B cell (primary cell): ENCODE measurements at regions not wholly inside any gene's neighbourhood (a gene's known extent, or its start where the extent isn't known, plus 50 kb on each side); places are given as distances from the start of the nearest gene placed in this dataset.

Experiments used
- ATAC-seq: fragments of 200-7000 bp; cut with Tn5 transposase; one replicate; pipeline ENCODE4 v1.10.0; 2021; ENCODE audit warnings: low read depth, mild to moderate bottlenecking, moderate number of reproducible peaks, moderate library complexity
- CTCF ChIA-PET: fragments of 350-600 bp; sonication (Branson Sonifier 250); formaldehyde crosslinking; loops from one replicate; lab custom pipeline; 2021; ENCODE audit warnings: antibody characterized with exemption, inconsistent platforms; lab: Charles Lee
- POLR2A ChIA-PET: fragments of 350-600 bp; sonication (Branson Sonifier 250); formaldehyde crosslinking; loops from one replicate; lab custom pipeline; 2021; ENCODE audit warnings: antibody characterized with exemption; lab: Charles Lee
- DNase-seq: peaks from one replicate; pipeline ENCODE4 v3.0.0; 2013
- H2AFZ ChIP-seq: 2 replicates; pipeline ENCODE4 v1.6.1; 2012; ENCODE audit warnings: mild to moderate bottlenecking, low read depth, low read length; ENCODE audit not compliant: insufficient read depth, poor library complexity, severe bottlenecking
- H3K27ac ChIP-seq, 2 donors: 1 replicate in 1 of 2; 2 replicates in 1 of 2; pipeline ENCODE4 v1.5.1; 2012 to 2013; ENCODE audit warnings: low read length in 2 of 2, mild to moderate bottlenecking in 2 of 2, moderate library complexity in 1 of 2
- H3K27me3 ChIP-seq, 4 experiments: fragments of 200-600 bp in 1 of 4; sonication (generic) in 1 of 4; replicated peaks in 1 of 4; 1 replicate in 2 of 4; 2 replicates in 2 of 4; pipeline versions ENCODE4 v1.6.1 to v1.7.0; 2013 to 2016; ENCODE audit warnings: low read length in 3 of 4, mild to moderate bottlenecking in 2 of 4, mixed read lengths in 1 of 4, moderate library complexity in 1 of 4; ENCODE audit not compliant: insufficient read depth in 4 of 4, control insufficient read depth in 3 of 4; ENCODE audit errors: control extremely low read depth in 1 of 4
- H3K36me3 ChIP-seq, 2 experiments: replicated peaks in 1 of 2; 1 replicate in 1 of 2; 2 replicates in 1 of 2; pipeline versions ENCODE4 v1.6.1 to v1.7.1; 2013; ENCODE audit warnings: low read length in 1 of 2; ENCODE audit not compliant: insufficient read depth in 2 of 2, control insufficient read depth in 1 of 2; ENCODE audit errors: control extremely low read depth in 1 of 2, extremely low read depth in 1 of 2
- H3K4me1 ChIP-seq, 2 donors: fragments of 200-600 bp in 1 of 2; sonication (generic) in 1 of 2; 1 replicate in 1 of 2; 2 replicates in 1 of 2; pipeline versions ENCODE4 v1.5.1 to v1.6.1; 2013 to 2017; ENCODE audit warnings: low read length in 2 of 2; ENCODE audit not compliant: control insufficient read depth in 2 of 2, insufficient read depth in 2 of 2
- H3K4me2 ChIP-seq: replicated peaks from 2 replicates; pipeline ENCODE3; 2012; ENCODE audit warnings: mild to moderate bottlenecking, low read depth, low read length; ENCODE audit not compliant: poor library complexity, severe bottlenecking
- H3K4me3 ChIP-seq, 5 experiments: fragments of 200-600 bp in 1 of 5; sonication (generic) in 1 of 5; 1 replicate in 3 of 5; 2 replicates in 2 of 5; pipeline versions ENCODE4 v1.5.1 to v1.7.0; 2011 to 2016; ENCODE audit warnings: low read length in 4 of 5, mild to moderate bottlenecking in 4 of 5, low read depth in 2 of 5, control low read depth in 1 of 5, moderate library complexity in 1 of 5; ENCODE audit not compliant: insufficient read depth in 1 of 5; ENCODE audit errors: control extremely low read depth in 1 of 5, extremely low read depth in 1 of 5
- H3K79me2 ChIP-seq: fragments of 200-600 bp; sonication (generic); one replicate; pipeline ENCODE4 v1.6.0; 2016; ENCODE audit warnings: low read length; ENCODE audit not compliant: control insufficient read depth, insufficient read depth
- H3K9ac ChIP-seq: fragments of 200-600 bp; sonication (generic); 2 replicates; pipeline ENCODE4 v1.6.1; 2017; ENCODE audit warnings: mild to moderate bottlenecking, low read length, moderate library complexity
- H3K9me3 ChIP-seq, 3 donors: one replicate each; pipeline versions ENCODE4 v1.6.1 to v1.7.1; 2013; ENCODE audit warnings: low read length in 2 of 3; ENCODE audit not compliant: control insufficient read depth in 2 of 3, insufficient read depth in 1 of 3; ENCODE audit errors: control extremely low read depth in 1 of 3
- H4K20me1 ChIP-seq: 2 replicates; pipeline ENCODE4 v1.6.0; 2012; ENCODE audit warnings: mild to moderate bottlenecking, low read length; ENCODE audit not compliant: insufficient read depth, control insufficient read depth, poor library complexity, severe bottlenecking
- H3K27ac Mint-ChIP-seq: one replicate; pipeline ENCODE4 v1.8.0; 2021; ENCODE audit warnings: mixed read lengths
- H3K27me3 Mint-ChIP-seq: one replicate; pipeline ENCODE4 v1.8.0; 2021; ENCODE audit warnings: mixed read lengths
- H3K4me1 Mint-ChIP-seq: one replicate; pipeline ENCODE4 v1.8.0; 2021; ENCODE audit warnings: mixed read lengths
- H3K4me3 Mint-ChIP-seq: one replicate; pipeline ENCODE4 v1.8.0; 2021; ENCODE audit warnings: mixed read lengths
- H3K9me3 Mint-ChIP-seq: one replicate; pipeline ENCODE4 v1.8.0; 2022; ENCODE audit warnings: mixed read lengths; ENCODE audit not compliant: insufficient read depth
- EZH2 ChIP-seq: IDR thresholded peaks from 2 replicates; pipeline ENCODE4 v1.6.1; 2012; ENCODE audit warnings: borderline replicate concordance, low read depth, mild to moderate bottlenecking, moderate library complexity, low read length; ENCODE audit not compliant: insufficient read depth, poor library complexity, severe bottlenecking
- WGBS: methylation state at CpG from one replicate; pipeline ENCODE4 v1.1.5; 2013; ENCODE audit warnings: missing lambda C conversion rate; ENCODE audit not compliant: insufficient coverage; 5-methylcytosine and 5-hydroxymethylcytosine counted together
- intact Hi-C: fragments of 100-400 bp; cut with micrococcal nuclease; formaldehyde crosslinking; loops from one replicate; pipeline ENCODE4 v1.10.0; 2022
- TF ChIP-seq, protein P1 (sequence below): fragments of 200-600 bp; IDR thresholded peaks from one replicate; pipeline ENCODE4 v1.8.0; 2022; ENCODE audit warnings: antibody characterized with exemption, mild to moderate bottlenecking

DNA sequence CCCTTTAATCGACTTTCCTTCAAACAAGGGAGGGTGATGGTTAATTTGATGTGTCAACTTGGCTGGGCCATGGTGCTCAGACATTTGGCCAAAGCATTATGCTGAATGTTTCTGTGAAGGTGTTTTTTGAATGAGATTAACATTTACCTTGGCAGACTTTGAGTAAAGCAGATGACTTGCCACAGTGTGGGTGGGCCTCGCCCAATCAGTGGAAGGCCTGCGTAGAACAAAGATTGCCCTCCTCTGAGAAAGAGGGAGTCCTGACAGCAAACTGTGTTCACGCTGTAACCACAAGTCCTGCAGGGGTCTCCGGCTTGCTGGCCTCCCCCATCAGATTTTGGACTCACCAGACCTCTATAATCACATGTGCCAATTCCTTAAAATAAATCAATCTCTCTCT is 118.7 kb downstream of the SOX9 start:
- DNase-seq (no peak), ATAC-seq (no peak)
- POLR2A ChIA-PET: no interaction called here
- H3K4me3 ChIP-seq: no peak overlapping the region
- 85% methylated on average over 4 of the region's 5 CpGs for WGBS
- H3K4me2 ChIP-seq: no peak overlapping the region
- H3K9ac ChIP-seq: no peak overlapping the region
- H3K4me1 ChIP-seq: no peaks in the 10 kb centered on the region
- intact Hi-C loops: no loop called here
- H3K9me3 Mint-ChIP-seq: peaks cover 7% of the 10 kb centered on the region
- H3K27ac Mint-ChIP-seq: no peak overlapping the region
- no peaks in the 10 kb centered on the region for H4K20me1 ChIP-seq
- H3K9me3 ChIP-seq: peaks cover 0 to 17% (median 0%) of the 10 kb centered on the region in 3 donors
- no peaks in the 10 kb centered on the region for H3K79me2 ChIP-seq
- TF ChIP-seq, protein P1, sequence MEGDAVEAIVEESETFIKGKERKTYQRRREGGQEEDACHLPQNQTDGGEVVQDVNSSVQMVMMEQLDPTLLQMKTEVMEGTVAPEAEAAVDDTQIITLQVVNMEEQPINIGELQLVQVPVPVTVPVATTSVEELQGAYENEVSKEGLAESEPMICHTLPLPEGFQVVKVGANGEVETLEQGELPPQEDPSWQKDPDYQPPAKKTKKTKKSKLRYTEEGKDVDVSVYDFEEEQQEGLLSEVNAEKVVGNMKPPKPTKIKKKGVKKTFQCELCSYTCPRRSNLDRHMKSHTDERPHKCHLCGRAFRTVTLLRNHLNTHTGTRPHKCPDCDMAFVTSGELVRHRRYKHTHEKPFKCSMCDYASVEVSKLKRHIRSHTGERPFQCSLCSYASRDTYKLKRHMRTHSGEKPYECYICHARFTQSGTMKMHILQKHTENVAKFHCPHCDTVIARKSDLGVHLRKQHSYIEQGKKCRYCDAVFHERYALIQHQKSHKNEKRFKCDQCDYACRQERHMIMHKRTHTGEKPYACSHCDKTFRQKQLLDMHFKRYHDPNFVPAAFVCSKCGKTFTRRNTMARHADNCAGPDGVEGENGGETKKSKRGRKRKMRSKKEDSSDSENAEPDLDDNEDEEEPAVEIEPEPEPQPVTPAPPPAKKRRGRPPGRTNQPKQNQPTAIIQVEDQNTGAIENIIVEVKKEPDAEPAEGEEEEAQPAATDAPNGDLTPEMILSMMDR: no peak
- no peak for TF ChIP-seq EZH2
- H3K27me3 Mint-ChIP-seq: peaks cover 4% of the 10 kb centered on the region
- no peak overlapping the region for H3K4me3 Mint-ChIP-seq
- H3K36me3 ChIP-seq: no peaks in the 10 kb centered on the region
- no peak overlapping the region for H3K27ac ChIP-seq
- no peak overlapping the region for H2AFZ ChIP-seq
- CTCF ChIA-PET: no interaction called here
- H3K27me3 ChIP-seq: no peaks in the 10 kb centered on the region
- no peaks in the 10 kb centered on the region for H3K4me1 Mint-ChIP-seq

- Mint-ChIP-seq H3K9me3 (peaks cover 7% of the 10 kb centered on the region), H3K27ac (no peak overlapping the region), H3K4me3 (no peak overlapping the region), H3K4me1 (no peaks in the 10 kb centered on the region), H3K27me3 (peaks cover 4% of the 10 kb centered on the region)
- no peak overlapping the region for H3K4me3 ChIP-seq
- CTCF ChIA-PET: no interaction called here
- POLR2A ChIA-PET: no interaction called here
- no peak overlapping the region for H3K27ac ChIP-seq
- TF ChIP-seq, protein P1: no peak
- TF ChIP-seq EZH2: no peak
- no CpG with 5 or more reads among the region's 3 CpGs for WGBS
- H3K9me3 ChIP-seq: peaks cover 0 to 14% (median 0%) of the 10 kb centered on the region in 3 donors
- no peak overlapping the region for H2AFZ ChIP-seq
- no peaks in the 10 kb centered on the region for H3K4me1 ChIP-seq
- DNase-seq (no peak), ATAC-seq (no peak)
- intact Hi-C loops: no loop called here
- H3K9ac ChIP-seq: no peak overlapping the region
- no peaks in the 10 kb centered on the region for H3K27me3 ChIP-seq
- no peak overlapping the region for H3K4me2 ChIP-seq
- no peaks in the 10 kb centered on the region for H3K36me3 ChIP-seq
- no peaks in the 10 kb centered on the region for H3K79me2 ChIP-seq
- no peaks in the 10 kb centered on the region for H4K20me1 ChIP-seq
These were observed 119.5 kb downstream of the SOX9 start for GRCh38 chr17:72240333-72240732.
